Activated CD4-positive, alpha-beta T cell treated with anti-CD3 and anti-CD28 coated beads, Interleukin-2, amount 50 U/mL, for 48 hours (primary cell): ENCODE measurements at regions not wholly inside any gene's neighbourhood (a gene's known extent, or its start where the extent isn't known, plus 50 kb on each side); places are given as distances from the start of the nearest gene placed in this dataset.

ENCODE experiments used
- DNase-seq, 2 experiments: peaks; one replicate each; pipeline ENCODE4 v3.0.0-alpha.2; 2020

- no peak for DNase-seq
Measured at GRCh38 chr2:126358122-126358521, 297.8 kb upstream of the GYPC start.

- DNase-seq: no peak
Measured at GRCh38 chr2:126359494-126359893, 296.5 kb upstream of the GYPC start.

GRCh38 chr2:126367361-126367760 is 288.6 kb upstream of the GYPC start:
- DNase-seq: no peak

GRCh38 chr2:126368758-126369157 is 287.2 kb upstream of the GYPC start:
- DNase-seq: no peak

- no peak for DNase-seq
Measured at GRCh38 chr2:126370201-126370600, 285.8 kb upstream of the GYPC start.

- no peak for DNase-seq
Measured at GRCh38 chr2:126372406-126372805, 283.6 kb upstream of the GYPC start.

GRCh38 chr2:126378176-126378575 is 277.8 kb upstream of the GYPC start:
- no peak for DNase-seq

- no peak for DNase-seq
Measured at GRCh38 chr2:126381091-126381490, 274.9 kb upstream of the GYPC start.

GRCh38 chr2:126382998-126383397 is 273.0 kb upstream of the GYPC start:
- DNase-seq: no peak

- no peak for DNase-seq
Measured at GRCh38 chr2:126383800-126384199, 272.2 kb upstream of the GYPC start.

GRCh38 chr2:126385441-126385840 is 270.5 kb upstream of the GYPC start:
- DNase-seq: no peak

- DNase-seq: no peak
Measured at GRCh38 chr2:126385983-126386382, 270.0 kb upstream of the GYPC start.

- DNase-seq: no peak
Measured at GRCh38 chr2:126389446-126389845, 266.5 kb upstream of the GYPC start.

GRCh38 chr2:126392889-126393288 is 263.1 kb upstream of the GYPC start:
- no peak for DNase-seq

GRCh38 chr2:126399001-126399400 is 257.0 kb upstream of the GYPC start:
- peak; percentile 28 to 31 for DNase-seq

GRCh38 chr2:126403039-126403628 is 252.8 kb upstream of the GYPC start:
- DNase-seq: no peak

GRCh38 chr2:126406267-126406666 is 249.7 kb upstream of the GYPC start:
- DNase-seq: no peak

GRCh38 chr2:126408671-126409070 is 247.3 kb upstream of the GYPC start:
- no peak for DNase-seq

GRCh38 chr2:126409850-126410249 is 246.1 kb upstream of the GYPC start:
- DNase-seq: no peak

- DNase-seq: no peak
Measured at GRCh38 chr2:126413079-126413478, 242.9 kb upstream of the GYPC start.

- no peak for DNase-seq
Measured at GRCh38 chr2:126419403-126419802, 236.6 kb upstream of the GYPC start.

- no peak for DNase-seq
Measured at GRCh38 chr2:126425943-126426342, 230.0 kb upstream of the GYPC start.

GRCh38 chr2:126429103-126429502 is 226.9 kb upstream of the GYPC start:
- no peak for DNase-seq

GRCh38 chr2:126431136-126431535 is 224.8 kb upstream of the GYPC start:
- no peak for DNase-seq

GRCh38 chr2:126436411-126436810 is 219.5 kb upstream of the GYPC start:
- no peak for DNase-seq

- DNase-seq: no peak
Measured at GRCh38 chr2:126437016-126437415, 218.9 kb upstream of the GYPC start.
